IMR-90 (cell line): ENCODE measurements at regions not wholly inside any gene's neighbourhood (a gene's known extent, or its start where the extent isn't known, plus 50 kb on each side); places are given as distances from the start of the nearest gene placed in this dataset.

Source experiments
- ATAC-seq: fragments of 200-7000 bp; cut with Tn5 transposase; 2 replicates; pipeline ENCODE4 v1.9.1; 2020; ENCODE audit warnings: low read depth, mild to moderate bottlenecking, moderate library complexity
- BruUV-seq: library from RNA; stranded (reverse); fragments of 400-500 nt; replicated peaks from 2 replicates; lab custom pipeline; 2021; lab: Mats Ljungman, UMichigan
- CTCF ChIA-PET: fragments of 300-600 bp; formaldehyde crosslinking; extraction: SDS; loops from one replicate; lab custom pipeline; 2021; ENCODE audit warnings: antibody characterized with exemption; lab: Yijun Ruan, JAX
- POLR2A ChIA-PET: fragments of 300-600 bp; sonication (Branson Sonifier 250); formaldehyde crosslinking; loops from one replicate; lab custom pipeline; 2022; ENCODE audit warnings: antibody characterized with exemption; ENCODE audit not compliant: unreplicated experiment; lab: Charles Lee
- DNase-seq: peaks from one replicate; pipeline ENCODE4 v3.0.0; 2013
- H2AFZ ChIP-seq: replicated peaks from 2 replicates; pipeline ENCODE3; 2013; ENCODE audit warnings: low read length, mild to moderate bottlenecking; ENCODE audit not compliant: poor library complexity
- H2AK5ac ChIP-seq: 2 replicates; pipeline ENCODE4 v1.6.1; 2013; ENCODE audit warnings: low read depth, low read length, inconsistent platforms
- H2AK9ac ChIP-seq: replicated peaks from 2 replicates; pipeline ENCODE3; 2013; ENCODE audit warnings: mild to moderate bottlenecking, low read depth, low read length, moderate library complexity; ENCODE audit not compliant: poor library complexity
- H2BK120ac ChIP-seq: 2 replicates; pipeline ENCODE4 v1.6.1; 2013; ENCODE audit warnings: low read depth, low read length, inconsistent platforms
- H2BK15ac ChIP-seq: 3 replicates; pipeline ENCODE4 v1.6.1; 2013; ENCODE audit warnings: low read depth, low read length, inconsistent platforms
- H2BK20ac ChIP-seq: 2 replicates; pipeline ENCODE4 v1.6.1; 2013; ENCODE audit warnings: low read depth, mild to moderate bottlenecking, inconsistent platforms, low read length, moderate library complexity
- H2BK5ac ChIP-seq: 2 replicates; pipeline ENCODE4 v1.6.1; 2013; ENCODE audit warnings: mild to moderate bottlenecking, low read depth, low read length, inconsistent platforms; ENCODE audit not compliant: poor library complexity, severe bottlenecking
- H3K14ac ChIP-seq: replicated peaks from 2 replicates; pipeline ENCODE4 v1.6.1; 2013; ENCODE audit warnings: low read depth, low read length, inconsistent platforms
- H3K18ac ChIP-seq: 2 replicates; pipeline ENCODE4 v1.6.1; 2013; ENCODE audit warnings: low read depth, low read length, control low read depth
- H3K23ac ChIP-seq: 2 replicates; pipeline ENCODE4 v1.6.1; 2013; ENCODE audit warnings: low read depth, low read length, inconsistent platforms
- H3K27ac ChIP-seq: 2 replicates; pipeline ENCODE4 v1.5.1; 2013; ENCODE audit warnings: mild to moderate bottlenecking, control low read depth, low read length; ENCODE audit not compliant: insufficient read depth
- H3K27me3 ChIP-seq: 2 replicates; pipeline ENCODE4 v1.6.1; 2013; ENCODE audit warnings: low read length; ENCODE audit not compliant: control insufficient read depth, insufficient read depth
- H3K36me3 ChIP-seq: 2 replicates; pipeline ENCODE4 v1.6.1; 2013; ENCODE audit warnings: low read length, mixed read lengths; ENCODE audit not compliant: control insufficient read depth, insufficient read depth
- H3K4ac ChIP-seq: 2 replicates; pipeline ENCODE4 v1.6.1; 2013; ENCODE audit warnings: low read depth, low read length, inconsistent platforms
- H3K4me1 ChIP-seq: 2 replicates; pipeline ENCODE4 v1.6.1; 2013; ENCODE audit warnings: low read length, mixed read lengths; ENCODE audit not compliant: control insufficient read depth, insufficient read depth
- H3K4me2 ChIP-seq: 2 replicates; pipeline ENCODE4 v1.6.1; 2013; ENCODE audit warnings: low read depth, mild to moderate bottlenecking, control low read depth, low read length, moderate library complexity
- H3K4me3 ChIP-seq: 2 replicates; pipeline ENCODE4 v1.5.1; 2013; ENCODE audit warnings: low read depth, mild to moderate bottlenecking, control low read depth, low read length, moderate library complexity; ENCODE audit not compliant: insufficient read depth
- H3K56ac ChIP-seq: 2 replicates; pipeline ENCODE4 v1.6.1; 2013; ENCODE audit warnings: low read length, inconsistent platforms; ENCODE audit not compliant: insufficient read depth; ENCODE audit errors: extremely low read depth
- H3K79me1 ChIP-seq, 2 experiments: 2 replicates each; pipeline ENCODE4 v1.6.1; 2013; ENCODE audit warnings: low read length in 2 of 2, inconsistent platforms in 1 of 2, low read depth in 1 of 2
- H3K9ac ChIP-seq: 2 replicates; pipeline ENCODE4 v1.6.1; 2013; ENCODE audit warnings: low read depth, low read length, control low read depth
- H3K9me1 ChIP-seq: 2 replicates; pipeline ENCODE4 v1.6.1; 2013; ENCODE audit warnings: low read length, inconsistent platforms; ENCODE audit not compliant: insufficient read depth
- H3K9me3 ChIP-seq: 2 replicates; pipeline ENCODE4 v1.6.1; 2013; ENCODE audit warnings: low read length; ENCODE audit not compliant: control insufficient read depth, insufficient read depth
- H4K20me1 ChIP-seq: 2 replicates; pipeline ENCODE4 v1.6.1; 2013; ENCODE audit warnings: low read length, inconsistent platforms; ENCODE audit not compliant: insufficient read depth
- H4K5ac ChIP-seq: 2 replicates; pipeline ENCODE4 v1.6.1; 2013; ENCODE audit warnings: mild to moderate bottlenecking, low read depth, low read length, control low read depth
- H4K8ac ChIP-seq, 2 experiments: 2 replicates each; pipeline ENCODE4 v1.6.1; 2013; ENCODE audit warnings: low read depth in 2 of 2, low read length in 2 of 2, control low read depth in 1 of 2, inconsistent platforms in 1 of 2
- H4K91ac ChIP-seq: 2 replicates; pipeline ENCODE4 v1.6.1; 2013; ENCODE audit warnings: low read depth, low read length, inconsistent platforms; ENCODE audit not compliant: insufficient read depth
- BHLHE40 ChIP-seq: fragments of 150-350 bp; IDR thresholded peaks from 2 replicates; pipeline ENCODE4 v1.6.1; 2016; ENCODE audit warnings: mild to moderate bottlenecking, low read depth, low read length
- CEBPB ChIP-seq: IDR thresholded peaks from 2 replicates; pipeline ENCODE4 v1.6.1; 2012; ENCODE audit warnings: low read depth, low read length, improper control_type of control experiment
- MAFK ChIP-seq: IDR thresholded peaks from 2 replicates; pipeline ENCODE4 v1.6.1; 2012; ENCODE audit warnings: low read depth, low read length, improper control_type of control experiment
- POLR2A ChIP-seq: IDR thresholded peaks from 2 replicates; pipeline ENCODE4 v1.6.1; 2012; ENCODE audit warnings: mild to moderate bottlenecking, low read depth, low read length
- RCOR1 ChIP-seq: IDR thresholded peaks from 2 replicates; pipeline ENCODE4 v1.6.1; 2012; ENCODE audit warnings: mild to moderate bottlenecking, low read length, improper control_type of control experiment; ENCODE audit not compliant: insufficient replicate concordance
- WGBS, 2 experiments: methylation state at CpG; one replicate each; pipeline versions ENCODE4 v1.1.5 to v1.1.7; 2013; ENCODE audit warnings: missing lambda C conversion rate in 2 of 2; ENCODE audit not compliant: insufficient read length in 1 of 2; ENCODE audit errors: extremely low coverage in 2 of 2; 5-methylcytosine and 5-hydroxymethylcytosine counted together
- dilution Hi-C: fragments of 300-500 bp; cut with HindIII; formaldehyde crosslinking; loops from one replicate; pipeline ENCODE4 v1.14.3; 2018; ENCODE audit warnings: low sequenced_read_pairs; ENCODE audit not compliant: unreplicated experiment
- in situ Hi-C: fragments of 300-500 bp; cut with MboI; formaldehyde crosslinking; loops from 3 replicates; pipeline ENCODE4 v1.14.3; 2019; ENCODE audit warnings: low sequenced_read_pairs, inconsistent platforms, mixed read lengths
- intact Hi-C: fragments of 100-400 bp; cut with micrococcal nuclease; formaldehyde crosslinking; loops from 2 replicates; pipeline ENCODE4 v1.10.0; 2022

DNA sequence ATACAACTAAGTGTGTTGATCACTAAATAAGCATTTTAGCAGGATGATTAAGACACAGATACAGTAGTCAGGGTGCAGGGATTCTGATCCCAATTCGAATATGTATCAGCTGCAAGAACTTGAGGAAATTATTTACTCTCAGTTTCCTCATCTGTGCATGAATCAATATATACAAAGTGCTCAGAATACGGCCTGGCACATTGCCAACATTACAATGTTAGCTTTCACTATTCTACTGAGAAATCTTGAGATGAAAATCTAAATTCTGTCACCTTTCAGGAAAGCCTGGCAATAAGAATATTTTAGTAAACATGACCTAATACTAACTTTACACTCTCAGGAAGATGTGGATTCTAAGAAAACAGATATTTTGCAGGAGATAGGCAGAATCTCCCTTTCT is 1001.6 kb upstream of the IGFBP7 start:
- H2BK120ac ChIP-seq: no peak overlapping the region
- H4K91ac ChIP-seq: no peak overlapping the region
- no peak overlapping the region for H3K4ac ChIP-seq
- DNase-seq (no peak), ATAC-seq (no peak)
- H3K9ac ChIP-seq: no peak overlapping the region
- no peak overlapping the region for H4K8ac ChIP-seq
- no peak overlapping the region for H3K18ac ChIP-seq
- TF ChIP-seq POLR2A (no peak), MAFK (no peak), RCOR1 (no peak), BHLHE40 (no peak), CEBPB (no peak)
- H3K9me1 ChIP-seq: no peaks in the 10 kb centered on the region
- no peak overlapping the region for H2AFZ ChIP-seq
- H4K5ac ChIP-seq: no peak overlapping the region
- dilution Hi-C loops (no loop called here), intact Hi-C loops (no loop called here), in situ Hi-C loops (no loop called here)
- H2BK15ac ChIP-seq: no peak overlapping the region
- H3K56ac ChIP-seq: no peak overlapping the region
- no peak overlapping the region for H2AK5ac ChIP-seq
- no peaks in the 10 kb centered on the region for H3K36me3 ChIP-seq
- no peaks in the 10 kb centered on the region for H3K79me1 ChIP-seq
- no TSS peak for BruUV-seq
- no peak overlapping the region for H3K23ac ChIP-seq
- no peak overlapping the region for H3K14ac ChIP-seq
- H2AK9ac ChIP-seq: no peak overlapping the region
- no peak overlapping the region for H2BK20ac ChIP-seq
- WGBS, 2 experiments: no CpG with 5 or more reads among the region's 2 CpGs
- H3K4me3 ChIP-seq: no peak overlapping the region
- POLR2A ChIA-PET: no interaction called here
- H3K4me1 ChIP-seq: no peaks in the 10 kb centered on the region
- no peak overlapping the region for H3K4me2 ChIP-seq
- no peaks in the 10 kb centered on the region for H4K20me1 ChIP-seq
- H3K27me3 ChIP-seq: no peaks in the 10 kb centered on the region
- peaks cover 3% of the 10 kb centered on the region; the same call in 1 of the 2 replicates for H3K9me3 ChIP-seq
- CTCF ChIA-PET: no interaction called here
- no peak overlapping the region for H2BK5ac ChIP-seq
- no peak overlapping the region for H3K27ac ChIP-seq
